NB4 (cell line): ENCODE measurements at regions not wholly inside any gene's neighbourhood (a gene's known extent, or its start where the extent isn't known, plus 50 kb on each side); places are given as distances from the start of the nearest gene placed in this dataset.

Source experiments
- CTCF ChIP-seq: IDR thresholded peaks from one replicate; pipeline ENCODE4 v1.5.1; 2012; ENCODE audit warnings: low read depth, low read length
- MAX ChIP-seq: IDR thresholded peaks from 2 replicates; pipeline ENCODE4 v1.6.1; 2011; ENCODE audit warnings: low read depth, low read length
- POLR2A ChIP-seq: IDR thresholded peaks from 2 replicates; pipeline ENCODE4 v1.6.1; 2011; ENCODE audit warnings: mild to moderate bottlenecking; ENCODE audit not compliant: insufficient read length; ENCODE audit errors: extremely low read depth

- no peak for TF ChIP-seq CTCF
- no peak for TF ChIP-seq POLR2A
- no peak for TF ChIP-seq MAX
Observed at GRCh38 chr1:22352896-22353295, 98.8 kb upstream of the ZBTB40 start.
